ENCODE measurements at regions not wholly inside any gene's neighbourhood (a gene's known extent, or its start where the extent isn't known, plus 50 kb on each side); places are given as distances from the start of the nearest gene placed in this dataset.

GRCh38 chr7:106731646-106732444 lies 70.9 kb upstream of the CCDC71L start:
- H3K27me3 Mint-ChIP-seq (ENCODE audit: low read depth): peaks cover 11% of the 10 kb centered on the region
- peaks cover 8% of the 10 kb centered on the region for H3K4me1 Mint-ChIP-seq
- no peak for ATAC-seq
- no peak for DNase-seq (ENCODE audit: low spot score)
- H3K36me3 Mint-ChIP-seq: peaks cover 9% of the 10 kb centered on the region
- peaks cover 12% of the 10 kb centered on the region for H3K9me3 Mint-ChIP-seq
- ChIA-PET CTCF (interaction anchor here (2.2 kb wide), 1 partner anchor 189 kb away, joined by 7 read pairs; no protein-coding TSS in a partner anchor), POLR2A (no interaction called here)
- H3K4me3 Mint-ChIP-seq: no peak overlapping the region
- H3K27ac Mint-ChIP-seq: no peak overlapping the region
- TF ChIP-seq HMGA2 (CRISPR knock-in tag; IDR thresholded peaks at IDR 0.05): no peak
- TF ChIP-seq SP1 (CRISPR knock-in tag; conservative IDR thresholded peaks at IDR 0.05): no peak

GRCh38 chr7:106735637-106736036 lies 74.7 kb upstream of the CCDC71L start:
- Mint-ChIP-seq H3K27me3 (ENCODE audit: low read depth) (no peaks in the 10 kb centered on the region; the same call in 1 of the 2 replicates), H3K9me3 (peaks cover 12% of the 10 kb centered on the region), H3K27ac (no peak overlapping the region), H3K4me1 (peaks cover 15% of the 10 kb centered on the region), H3K36me3 (peaks cover 9% of the 10 kb centered on the region), H3K4me3 (no peak overlapping the region)
- TF ChIP-seq FOXJ3 (CRISPR knock-in tag; IDR thresholded peaks at IDR 0.05; ENCODE audit: borderline replicate concordance) (no peak), NR2C2 (CRISPR knock-in tag; IDR thresholded peaks at IDR 0.05) (no peak), EMX1 (CRISPR knock-in tag; IDR thresholded peaks at IDR 0.05) (no peak), ZNF219 (CRISPR knock-in tag; IDR thresholded peaks at IDR 0.05; ENCODE audit: borderline replicate concordance) (no peak), CREB1 (CRISPR knock-in tag; IDR thresholded peaks at IDR 0.05) (no peak), ZBTB21 (CRISPR knock-in tag; IDR thresholded peaks at IDR 0.05; ENCODE audit: borderline replicate concordance) (no peak), ZNF671 (CRISPR knock-in tag; IDR thresholded peaks at IDR 0.05) (no peak), MLX (CRISPR knock-in tag; IDR thresholded peaks at IDR 0.05) (no peak), CREM (CRISPR knock-in tag; IDR thresholded peaks at IDR 0.05) (no peak), JUN (CRISPR knock-in tag; IDR thresholded peaks at IDR 0.05) (no peak), NFE2L1 (CRISPR knock-in tag; IDR thresholded peaks at IDR 0.05) (no peak), FOXK1 (CRISPR knock-in tag; IDR thresholded peaks at IDR 0.05) (no peak), GRHL2 (CRISPR knock-in tag; IDR thresholded peaks at IDR 0.05; ENCODE audit: insufficient replicate concordance, severe bottlenecking) (no peak), CBFB (CRISPR knock-in tag; IDR thresholded peaks at IDR 0.05; ENCODE audit: low read depth) (no peak), ZNF281 (CRISPR knock-in tag; IDR thresholded peaks at IDR 0.05) (no peak), TCF7 (CRISPR knock-in tag; IDR thresholded peaks at IDR 0.05; ENCODE audit: low read depth) (no peak), ZNF425 (CRISPR knock-in tag; conservative IDR thresholded peaks at IDR 0.05) (no peak), MYBL2 (CRISPR knock-in tag; IDR thresholded peaks at IDR 0.05) (no peak), TEAD4 (CRISPR knock-in tag; IDR thresholded peaks at IDR 0.05) (no peak), KAT7 (CRISPR knock-in tag; IDR thresholded peaks at IDR 0.05; ENCODE audit: borderline replicate concordance) (no peak)
- ChIA-PET CTCF (interaction anchor here (1.7 to 3.2 kb wide), 4 partner anchors 9 to 559 kb away, joined by 7 to 62 read pairs (median 31); partner anchors contain the start of gene CCDC71L), POLR2A (no interaction called here)
- no peak for DNase-seq (ENCODE audit: low spot score)
- no peak for ATAC-seq
